B cell (primary cell): ENCODE measurements at regions not wholly inside any gene's neighbourhood (a gene's known extent, or its start where the extent isn't known, plus 50 kb on each side); places are given as distances from the start of the nearest gene placed in this dataset.

Experiments
- ATAC-seq: fragments of 200-7000 bp; cut with Tn5 transposase; one replicate; pipeline ENCODE4 v1.10.0; 2021; ENCODE audit warnings: low read depth, mild to moderate bottlenecking, moderate number of reproducible peaks, moderate library complexity
- CTCF ChIA-PET: fragments of 350-600 bp; sonication (Branson Sonifier 250); formaldehyde crosslinking; loops from one replicate; lab custom pipeline; 2021; ENCODE audit warnings: antibody characterized with exemption, inconsistent platforms; lab: Charles Lee
- POLR2A ChIA-PET: fragments of 350-600 bp; sonication (Branson Sonifier 250); formaldehyde crosslinking; loops from one replicate; lab custom pipeline; 2021; ENCODE audit warnings: antibody characterized with exemption; lab: Charles Lee
- DNase-seq: peaks from one replicate; pipeline ENCODE4 v3.0.0; 2013
- H2AFZ ChIP-seq: 2 replicates; pipeline ENCODE4 v1.6.1; 2012; ENCODE audit warnings: mild to moderate bottlenecking, low read depth, low read length; ENCODE audit not compliant: insufficient read depth, poor library complexity, severe bottlenecking
- H3K27ac ChIP-seq, 2 donors: 1 replicate in 1 of 2; 2 replicates in 1 of 2; pipeline ENCODE4 v1.5.1; 2012 to 2013; ENCODE audit warnings: low read length in 2 of 2, mild to moderate bottlenecking in 2 of 2, moderate library complexity in 1 of 2
- H3K27me3 ChIP-seq, 4 experiments: fragments of 200-600 bp in 1 of 4; sonication (generic) in 1 of 4; replicated peaks in 1 of 4; 1 replicate in 2 of 4; 2 replicates in 2 of 4; pipeline versions ENCODE4 v1.6.1 to v1.7.0; 2013 to 2016; ENCODE audit warnings: low read length in 3 of 4, mild to moderate bottlenecking in 2 of 4, mixed read lengths in 1 of 4, moderate library complexity in 1 of 4; ENCODE audit not compliant: insufficient read depth in 4 of 4, control insufficient read depth in 3 of 4; ENCODE audit errors: control extremely low read depth in 1 of 4
- H3K36me3 ChIP-seq, 2 experiments: replicated peaks in 1 of 2; 1 replicate in 1 of 2; 2 replicates in 1 of 2; pipeline versions ENCODE4 v1.6.1 to v1.7.1; 2013; ENCODE audit warnings: low read length in 1 of 2; ENCODE audit not compliant: insufficient read depth in 2 of 2, control insufficient read depth in 1 of 2; ENCODE audit errors: control extremely low read depth in 1 of 2, extremely low read depth in 1 of 2
- H3K4me1 ChIP-seq, 2 donors: fragments of 200-600 bp in 1 of 2; sonication (generic) in 1 of 2; 1 replicate in 1 of 2; 2 replicates in 1 of 2; pipeline versions ENCODE4 v1.5.1 to v1.6.1; 2013 to 2017; ENCODE audit warnings: low read length in 2 of 2; ENCODE audit not compliant: control insufficient read depth in 2 of 2, insufficient read depth in 2 of 2
- H3K4me2 ChIP-seq: replicated peaks from 2 replicates; pipeline ENCODE3; 2012; ENCODE audit warnings: mild to moderate bottlenecking, low read depth, low read length; ENCODE audit not compliant: poor library complexity, severe bottlenecking
- H3K4me3 ChIP-seq, 5 experiments: fragments of 200-600 bp in 1 of 5; sonication (generic) in 1 of 5; 1 replicate in 3 of 5; 2 replicates in 2 of 5; pipeline versions ENCODE4 v1.5.1 to v1.7.0; 2011 to 2016; ENCODE audit warnings: low read length in 4 of 5, mild to moderate bottlenecking in 4 of 5, low read depth in 2 of 5, control low read depth in 1 of 5, moderate library complexity in 1 of 5; ENCODE audit not compliant: insufficient read depth in 1 of 5; ENCODE audit errors: control extremely low read depth in 1 of 5, extremely low read depth in 1 of 5
- H3K79me2 ChIP-seq: fragments of 200-600 bp; sonication (generic); one replicate; pipeline ENCODE4 v1.6.0; 2016; ENCODE audit warnings: low read length; ENCODE audit not compliant: control insufficient read depth, insufficient read depth
- H3K9ac ChIP-seq: fragments of 200-600 bp; sonication (generic); 2 replicates; pipeline ENCODE4 v1.6.1; 2017; ENCODE audit warnings: mild to moderate bottlenecking, low read length, moderate library complexity
- H3K9me3 ChIP-seq, 3 donors: one replicate each; pipeline versions ENCODE4 v1.6.1 to v1.7.1; 2013; ENCODE audit warnings: low read length in 2 of 3; ENCODE audit not compliant: control insufficient read depth in 2 of 3, insufficient read depth in 1 of 3; ENCODE audit errors: control extremely low read depth in 1 of 3
- H4K20me1 ChIP-seq: 2 replicates; pipeline ENCODE4 v1.6.0; 2012; ENCODE audit warnings: mild to moderate bottlenecking, low read length; ENCODE audit not compliant: insufficient read depth, control insufficient read depth, poor library complexity, severe bottlenecking
- H3K27ac Mint-ChIP-seq: one replicate; pipeline ENCODE4 v1.8.0; 2021; ENCODE audit warnings: mixed read lengths
- H3K27me3 Mint-ChIP-seq: one replicate; pipeline ENCODE4 v1.8.0; 2021; ENCODE audit warnings: mixed read lengths
- H3K4me1 Mint-ChIP-seq: one replicate; pipeline ENCODE4 v1.8.0; 2021; ENCODE audit warnings: mixed read lengths
- H3K4me3 Mint-ChIP-seq: one replicate; pipeline ENCODE4 v1.8.0; 2021; ENCODE audit warnings: mixed read lengths
- H3K9me3 Mint-ChIP-seq: one replicate; pipeline ENCODE4 v1.8.0; 2022; ENCODE audit warnings: mixed read lengths; ENCODE audit not compliant: insufficient read depth
- EZH2 ChIP-seq: IDR thresholded peaks from 2 replicates; pipeline ENCODE4 v1.6.1; 2012; ENCODE audit warnings: borderline replicate concordance, low read depth, mild to moderate bottlenecking, moderate library complexity, low read length; ENCODE audit not compliant: insufficient read depth, poor library complexity, severe bottlenecking
- WGBS: methylation state at CpG from one replicate; pipeline ENCODE4 v1.1.5; 2013; ENCODE audit warnings: missing lambda C conversion rate; ENCODE audit not compliant: insufficient coverage; 5-methylcytosine and 5-hydroxymethylcytosine counted together
- intact Hi-C: fragments of 100-400 bp; cut with micrococcal nuclease; formaldehyde crosslinking; loops from one replicate; pipeline ENCODE4 v1.10.0; 2022
- TF ChIP-seq, protein P1 (sequence below): fragments of 200-600 bp; IDR thresholded peaks from one replicate; pipeline ENCODE4 v1.8.0; 2022; ENCODE audit warnings: antibody characterized with exemption, mild to moderate bottlenecking

GRCh38 chr9:16925426-16925825 is 55.0 kb upstream of the BNC2 start:
- no peak overlapping the region for H3K9ac ChIP-seq
- ChIA-PET POLR2A (no interaction called here), CTCF (no interaction called here)
- H3K9me3 Mint-ChIP-seq: peaks cover 2% of the 10 kb centered on the region
- no peak for ATAC-seq
- H3K36me3 ChIP-seq: no peaks in the 10 kb centered on the region
- H2AFZ ChIP-seq: no peak overlapping the region
- H3K79me2 ChIP-seq: no peaks in the 10 kb centered on the region
- H3K9me3 ChIP-seq: peaks cover 0 to 14% (median 0%) of the 10 kb centered on the region in 3 donors
- no peak for TF ChIP-seq EZH2
- TF ChIP-seq, protein P1, sequence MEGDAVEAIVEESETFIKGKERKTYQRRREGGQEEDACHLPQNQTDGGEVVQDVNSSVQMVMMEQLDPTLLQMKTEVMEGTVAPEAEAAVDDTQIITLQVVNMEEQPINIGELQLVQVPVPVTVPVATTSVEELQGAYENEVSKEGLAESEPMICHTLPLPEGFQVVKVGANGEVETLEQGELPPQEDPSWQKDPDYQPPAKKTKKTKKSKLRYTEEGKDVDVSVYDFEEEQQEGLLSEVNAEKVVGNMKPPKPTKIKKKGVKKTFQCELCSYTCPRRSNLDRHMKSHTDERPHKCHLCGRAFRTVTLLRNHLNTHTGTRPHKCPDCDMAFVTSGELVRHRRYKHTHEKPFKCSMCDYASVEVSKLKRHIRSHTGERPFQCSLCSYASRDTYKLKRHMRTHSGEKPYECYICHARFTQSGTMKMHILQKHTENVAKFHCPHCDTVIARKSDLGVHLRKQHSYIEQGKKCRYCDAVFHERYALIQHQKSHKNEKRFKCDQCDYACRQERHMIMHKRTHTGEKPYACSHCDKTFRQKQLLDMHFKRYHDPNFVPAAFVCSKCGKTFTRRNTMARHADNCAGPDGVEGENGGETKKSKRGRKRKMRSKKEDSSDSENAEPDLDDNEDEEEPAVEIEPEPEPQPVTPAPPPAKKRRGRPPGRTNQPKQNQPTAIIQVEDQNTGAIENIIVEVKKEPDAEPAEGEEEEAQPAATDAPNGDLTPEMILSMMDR: no peak
- no peak overlapping the region for H3K27ac ChIP-seq
- no peaks in the 10 kb centered on the region for H3K4me1 ChIP-seq
- no peaks in the 10 kb centered on the region for H3K4me1 Mint-ChIP-seq
- DNase-seq: no peak
- no peaks in the 10 kb centered on the region for H4K20me1 ChIP-seq
- H3K27me3 Mint-ChIP-seq: no peaks in the 10 kb centered on the region
- H3K27me3 ChIP-seq: no peaks in the 10 kb centered on the region
- H3K27ac Mint-ChIP-seq: no peak overlapping the region
- intact Hi-C loops: no loop called here
- WGBS: no CpG with 5 or more reads among the region's 1 CpG
- no peak overlapping the region for H3K4me3 Mint-ChIP-seq
- no peak overlapping the region for H3K4me3 ChIP-seq
- H3K4me2 ChIP-seq: no peak overlapping the region

DNA sequence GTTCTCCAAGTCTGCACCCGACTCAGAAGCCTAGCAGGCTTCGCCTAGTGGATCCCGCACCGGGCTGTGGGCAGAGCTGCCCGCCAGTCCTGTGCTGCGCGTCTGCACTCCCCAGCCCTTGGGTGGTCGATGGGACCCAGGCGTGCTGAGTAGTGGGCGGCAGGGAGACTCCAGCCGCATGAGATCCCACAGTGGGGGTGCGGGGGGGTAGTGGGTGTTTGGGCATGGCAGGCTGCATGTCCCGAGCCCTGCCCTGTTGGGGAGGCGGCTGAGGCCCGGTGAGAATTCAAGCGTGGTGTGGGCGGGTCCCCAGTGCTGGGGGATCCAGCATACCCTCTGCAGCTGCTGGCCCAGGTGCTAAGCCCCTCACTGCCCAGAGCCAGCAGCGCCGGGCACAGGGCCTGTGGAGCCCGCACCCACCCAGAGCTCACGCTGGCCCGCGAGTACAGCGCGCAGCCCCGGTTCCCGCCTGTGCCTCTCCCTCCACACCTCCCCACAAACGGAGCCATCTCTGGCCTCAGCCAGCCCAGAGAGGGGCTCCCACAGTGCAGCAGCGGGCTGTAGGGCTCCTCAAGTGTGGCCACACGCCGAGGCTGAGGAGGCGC is 53.9 kb upstream of the BNC2 start:
- Mint-ChIP-seq H3K27me3 (no peaks in the 10 kb centered on the region), H3K27ac (no peak overlapping the region), H3K4me3 (no peak overlapping the region), H3K9me3 (peaks cover 6% of the 10 kb centered on the region), H3K4me1 (no peaks in the 10 kb centered on the region)
- Histone ChIP-seq H4K20me1 (no peaks in the 10 kb centered on the region), H3K27me3 (no peaks in the 10 kb centered on the region), H3K4me1 (no peaks in the 10 kb centered on the region), H3K9me3 (peaks cover 0 to 14% (median 0%) of the 10 kb centered on the region in 3 donors), H2AFZ (no peak overlapping the region), H3K4me2 (no peak overlapping the region), H3K9ac (no peak overlapping the region), H3K27ac (no peak overlapping the region), H3K79me2 (no peaks in the 10 kb centered on the region), H3K36me3 (no peaks in the 10 kb centered on the region), H3K4me3 (no peak overlapping the region)
- CTCF ChIA-PET: no interaction called here
- ATAC-seq: no peak
- no peak for TF ChIP-seq EZH2
- TF ChIP-seq, protein P1: no peak
- 95% methylated on average over 29 of the region's 32 CpGs for WGBS
- no peak for DNase-seq
- intact Hi-C loops: no loop called here
- POLR2A ChIA-PET: no interaction called here
